MCF 10A (cell line): ENCODE measurements at regions not wholly inside any gene's neighbourhood (a gene's known extent, or its start where the extent isn't known, plus 50 kb on each side); places are given as distances from the start of the nearest gene placed in this dataset.

Experiments
- BruUV-seq: library from RNA; stranded (reverse); fragments of 400-500 nt; replicated peaks from 2 replicates; lab custom pipeline; 2021; lab: Mats Ljungman, UMichigan
- CTCF ChIA-PET: fragments of 300-600 bp; sonication (Branson Sonifier 250); formaldehyde crosslinking; extraction: SDS; loops from one replicate; lab custom pipeline; 2021; ENCODE audit warnings: antibody characterized with exemption, inconsistent platforms; lab: Yijun Ruan, JAX
- POLR2A ChIA-PET: fragments of 300-600, 350-650 bp; sonication (Branson Sonifier 250); formaldehyde crosslinking; extraction: SDS; loops from one replicate; lab custom pipeline; 2020; ENCODE audit warnings: antibody characterized with exemption, inconsistent platforms; lab: Yijun Ruan, JAX
- DNase-seq: peaks from one replicate; pipeline ENCODE4 v3.0.0-alpha.2; 2018; ENCODE audit not compliant: unreplicated experiment
- H3K27ac Mint-ChIP-seq: one replicate; pipeline ENCODE4 v1.8.0; 2022; ENCODE audit warnings: mild to moderate bottlenecking, low read depth, mixed read lengths; ENCODE audit not compliant: unreplicated experiment
- H3K27me3 Mint-ChIP-seq: one replicate; pipeline ENCODE4 v1.8.0; 2022; ENCODE audit warnings: mixed read lengths; ENCODE audit not compliant: insufficient read depth, unreplicated experiment
- H3K36me3 Mint-ChIP-seq: one replicate; pipeline ENCODE4 v1.8.0; 2022; ENCODE audit warnings: mild to moderate bottlenecking, moderate library complexity, mixed read lengths; ENCODE audit not compliant: insufficient read depth, unreplicated experiment
- H3K4me1 Mint-ChIP-seq: one replicate; pipeline ENCODE4 v1.8.0; 2022; ENCODE audit warnings: mixed read lengths; ENCODE audit not compliant: insufficient read depth, unreplicated experiment
- H3K4me3 Mint-ChIP-seq: one replicate; pipeline ENCODE4 v1.8.0; 2022; ENCODE audit warnings: mild to moderate bottlenecking, moderate library complexity, mixed read lengths; ENCODE audit not compliant: unreplicated experiment
- H3K9me3 Mint-ChIP-seq: one replicate; pipeline ENCODE4 v1.8.0; 2022; ENCODE audit warnings: mixed read lengths; ENCODE audit not compliant: unreplicated experiment
- CTCF ChIP-seq: fragments of 200-600 bp; IDR thresholded peaks from one replicate; pipeline ENCODE4 v1.8.0; 2022; ENCODE audit warnings: antibody characterized with exemption, mild to moderate bottlenecking; ENCODE audit not compliant: unreplicated experiment
- intact Hi-C: fragments of 100-400 bp; cut with micrococcal nuclease; formaldehyde crosslinking; loops from 2 replicates; pipeline ENCODE4 v1.14.1; 2022

DNA sequence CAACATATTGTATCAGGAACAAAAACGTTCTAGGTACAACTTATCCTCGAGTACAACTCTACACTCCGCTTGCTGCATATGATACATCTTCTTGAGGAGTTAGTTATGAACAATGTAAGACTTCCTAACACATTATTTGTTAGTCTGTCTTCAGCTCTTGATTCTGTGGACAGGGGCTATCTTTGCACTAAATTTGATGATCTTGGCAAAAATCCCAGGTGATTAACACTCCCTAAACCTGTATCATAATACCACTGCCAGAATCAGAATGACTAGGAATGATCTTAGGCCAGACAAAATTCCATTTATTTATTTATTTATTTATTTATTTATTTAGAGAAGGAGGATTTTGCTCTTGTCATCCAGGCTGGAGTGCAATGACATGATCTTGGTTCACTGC is 108.7 kb upstream of the AUTS2 start:
- H3K9me3 Mint-ChIP-seq: peaks cover under 1% of the 10 kb centered on the region
- no peak for DNase-seq
- no TSS peak for BruUV-seq
- H3K4me3 Mint-ChIP-seq: no peak overlapping the region
- H3K4me1 Mint-ChIP-seq: no peaks in the 10 kb centered on the region
- H3K36me3 Mint-ChIP-seq: no peaks in the 10 kb centered on the region
- CTCF ChIA-PET: interaction anchor here (1.4 kb wide), 1 partner anchor 23 kb away, joined by 5 read pairs; no protein-coding TSS in a partner anchor
- no peak overlapping the region for H3K27ac Mint-ChIP-seq
- POLR2A ChIA-PET: no interaction called here
- no peak for TF ChIP-seq CTCF
- intact Hi-C loops: no loop called here
- H3K27me3 Mint-ChIP-seq: no peaks in the 10 kb centered on the region

DNA sequence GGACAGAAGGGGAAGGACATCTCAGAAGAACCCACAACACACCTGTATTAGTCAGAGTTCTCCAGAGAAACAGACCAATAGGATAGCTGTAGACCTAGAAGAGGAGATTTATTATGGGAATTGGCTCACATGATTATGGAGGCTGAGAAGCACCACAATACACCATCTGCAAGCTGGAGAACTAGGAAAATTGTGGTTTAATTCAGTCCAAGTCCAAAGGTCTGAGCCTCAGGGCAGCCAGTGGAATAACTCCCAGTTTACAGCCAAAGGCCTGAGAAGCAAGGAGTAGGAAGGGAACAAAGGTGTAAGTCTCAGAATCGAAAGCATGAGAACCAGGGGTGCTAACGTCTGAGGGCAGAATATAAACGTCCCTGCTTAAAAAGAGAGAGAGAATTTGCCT is 99.6 kb upstream of the AUTS2 start:
- BruUV-seq: no TSS peak
- Mint-ChIP-seq H3K27ac (no peak overlapping the region), H3K9me3 (peaks cover 31% of the 10 kb centered on the region), H3K27me3 (no peaks in the 10 kb centered on the region), H3K36me3 (no peaks in the 10 kb centered on the region), H3K4me3 (no peak overlapping the region), H3K4me1 (no peaks in the 10 kb centered on the region)
- CTCF ChIA-PET: no interaction called here
- POLR2A ChIA-PET: no interaction called here
- DNase-seq: no peak
- intact Hi-C loops: no loop called here
- no peak for TF ChIP-seq CTCF

DNA sequence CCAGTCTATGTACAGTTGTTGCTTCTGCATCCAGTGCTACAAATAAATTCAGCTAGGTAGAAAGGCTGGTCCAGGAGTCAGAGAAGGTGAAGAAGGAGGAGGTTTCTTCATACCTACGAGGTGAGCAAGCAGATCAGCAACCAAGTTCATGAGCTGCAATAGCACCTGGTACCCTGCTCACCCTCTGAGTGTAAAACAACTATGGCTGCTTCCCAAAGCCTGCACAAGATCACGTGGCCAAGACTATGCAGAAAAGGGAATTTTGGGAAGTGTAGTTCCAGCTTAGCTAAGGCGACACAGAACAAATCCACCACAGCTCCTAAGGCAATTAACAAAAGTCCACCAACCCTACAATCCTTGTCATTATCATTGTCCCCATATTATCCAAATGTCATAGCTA is 95.9 kb upstream of the AUTS2 start:
- Mint-ChIP-seq H3K9me3 (peaks cover 35% of the 10 kb centered on the region), H3K36me3 (no peaks in the 10 kb centered on the region), H3K4me1 (no peaks in the 10 kb centered on the region), H3K27ac (no peak overlapping the region), H3K4me3 (no peak overlapping the region), H3K27me3 (no peaks in the 10 kb centered on the region)
- ChIA-PET CTCF (interaction anchor here (0.8 kb wide), 1 partner anchor 8 kb away, joined by 3 read pairs; no protein-coding TSS in a partner anchor), POLR2A (no interaction called here)
- no TSS peak for BruUV-seq
- intact Hi-C loops: no loop called here
- TF ChIP-seq CTCF: no peak
- no peak for DNase-seq

- ChIA-PET CTCF (interaction anchor here (0.7 kb wide), 1 partner anchor 32 kb away, joined by 4 read pairs; no protein-coding TSS in a partner anchor), POLR2A (no interaction called here)
- no peaks in the 10 kb centered on the region for H3K4me1 Mint-ChIP-seq
- no peak overlapping the region for H3K27ac Mint-ChIP-seq
- no peak for DNase-seq
- H3K4me3 Mint-ChIP-seq: no peak overlapping the region
- H3K27me3 Mint-ChIP-seq: no peaks in the 10 kb centered on the region
- no peak for TF ChIP-seq CTCF
- H3K9me3 Mint-ChIP-seq: peaks cover 30% of the 10 kb centered on the region
- BruUV-seq: no TSS peak
- no peaks in the 10 kb centered on the region for H3K36me3 Mint-ChIP-seq
- intact Hi-C loops: no loop called here
Observed at GRCh38 chr7:69504733-69505420, 93.4 kb upstream of the AUTS2 start.
